Activated CD4-positive, CD25-positive, alpha-beta regulatory T cell (primary cell): ENCODE measurements at regions not wholly inside any gene's neighbourhood (a gene's known extent, or its start where the extent isn't known, plus 50 kb on each side); places are given as distances from the start of the nearest gene placed in this dataset.
"Not testable (repeated sequence)": the region's sequence is repeated elsewhere in the genome, so short reads cannot be mapped to it uniquely, and the experiment has no call there.

Source experiments
- DNase-seq, 4 experiments: peaks; one replicate each; lab custom pipeline; 2025; lab: John Stamatoyannopoulos, UW

GRCh38 chr14:105918496-105919262 lies 392.3 kb downstream of the TMEM121 start:
- no peak for DNase-seq

DNA sequence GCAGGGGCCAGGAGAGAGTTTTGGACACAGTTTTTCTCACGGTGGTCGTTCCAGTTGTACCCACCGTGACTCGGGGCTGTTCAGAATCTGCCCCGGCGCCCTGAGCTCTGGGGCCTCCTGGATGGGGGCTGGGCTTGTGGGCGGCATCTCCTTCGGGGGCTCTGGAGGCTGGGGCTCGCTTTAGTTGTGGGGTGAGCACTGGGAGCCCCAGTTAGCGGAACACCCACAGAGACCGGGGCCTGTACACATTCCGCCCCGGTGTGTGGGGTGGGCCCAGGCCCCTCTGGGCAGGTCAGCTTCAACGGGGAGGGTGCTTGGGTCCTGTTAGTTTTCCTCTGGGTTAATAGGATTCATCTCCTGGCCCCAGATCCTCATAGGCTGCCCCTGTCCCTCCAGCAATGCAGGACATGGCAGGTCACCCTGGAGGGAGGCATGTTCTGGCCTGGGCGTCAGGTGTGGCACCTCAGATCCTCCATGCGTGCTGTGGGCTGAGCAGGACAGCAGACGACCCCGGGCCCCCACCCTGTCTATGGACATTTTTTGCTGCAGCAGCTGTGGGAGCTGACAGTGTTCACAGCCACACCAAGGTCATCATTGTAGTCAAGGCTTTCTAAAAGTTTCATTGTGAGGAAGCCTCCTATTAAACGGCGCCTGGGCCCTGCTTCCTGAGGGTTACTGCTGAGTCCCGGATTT lies 393.2 kb downstream of the TMEM121 start:
- no peak for DNase-seq

DNA sequence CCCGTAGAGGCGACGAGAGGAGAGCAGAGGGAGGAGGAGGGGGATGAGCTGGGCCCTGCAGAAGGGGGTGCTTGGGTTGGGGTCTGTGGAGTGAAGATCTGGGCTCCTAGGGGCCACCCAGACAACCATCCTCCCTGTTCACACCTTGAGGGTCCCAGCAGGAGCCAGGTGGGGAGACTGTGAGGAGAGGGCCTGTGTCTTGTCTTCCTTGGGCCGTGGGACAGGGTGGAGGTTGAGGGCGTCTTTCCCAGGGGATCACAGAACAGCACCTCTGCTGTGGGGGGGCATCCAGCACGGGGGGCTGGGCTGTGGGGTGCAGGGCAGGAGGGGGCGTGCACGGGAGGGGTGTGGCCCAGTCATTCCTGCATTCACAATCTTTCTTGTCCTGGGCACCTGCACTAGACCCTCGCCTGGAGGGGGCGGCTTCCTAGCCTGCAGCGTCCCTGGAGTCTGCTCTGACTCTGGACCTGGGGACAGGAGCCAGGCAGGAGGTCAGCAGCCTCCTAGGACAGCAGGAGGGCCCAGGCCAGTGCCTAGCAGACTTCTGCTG lies 393.8 kb downstream of the TMEM121 start:
- not testable (repeated sequence) for DNase-seq

- not testable (repeated sequence) for DNase-seq
Observed at GRCh38 chr14:105920803-105921755, 394.7 kb downstream of the TMEM121 start.

GRCh38 chr14:105921781-105922180 lies 395.4 kb downstream of the TMEM121 start:
- not testable (repeated sequence) for DNase-seq

GRCh38 chr14:105923520-105924191 lies 397.3 kb downstream of the TMEM121 start:
- not testable (repeated sequence) for DNase-seq

- no peak for DNase-seq
Observed at GRCh38 chr14:105924951-105925591, 398.7 kb downstream of the TMEM121 start.

GRCh38 chr14:105925615-105926372 lies 399.4 kb downstream of the TMEM121 start:
- DNase-seq, result no peak

- DNase-seq, result no peak
Observed at GRCh38 chr14:105926373-105927095, 400.2 kb downstream of the TMEM121 start.

- no peak for DNase-seq
Observed at GRCh38 chr14:105927096-105928060, 401.0 kb downstream of the TMEM121 start.

GRCh38 chr14:105928171-105929111 lies 402.1 kb downstream of the TMEM121 start:
- not testable (repeated sequence) for DNase-seq

GRCh38 chr14:105929327-105930081 lies 403.1 kb downstream of the TMEM121 start:
- DNase-seq, result no peak

- no peak for DNase-seq
Observed at GRCh38 chr14:105930572-105930971, 404.2 kb downstream of the TMEM121 start.

- no peak for DNase-seq
Observed at GRCh38 chr14:105931808-105932483, 405.6 kb downstream of the TMEM121 start.

DNA sequence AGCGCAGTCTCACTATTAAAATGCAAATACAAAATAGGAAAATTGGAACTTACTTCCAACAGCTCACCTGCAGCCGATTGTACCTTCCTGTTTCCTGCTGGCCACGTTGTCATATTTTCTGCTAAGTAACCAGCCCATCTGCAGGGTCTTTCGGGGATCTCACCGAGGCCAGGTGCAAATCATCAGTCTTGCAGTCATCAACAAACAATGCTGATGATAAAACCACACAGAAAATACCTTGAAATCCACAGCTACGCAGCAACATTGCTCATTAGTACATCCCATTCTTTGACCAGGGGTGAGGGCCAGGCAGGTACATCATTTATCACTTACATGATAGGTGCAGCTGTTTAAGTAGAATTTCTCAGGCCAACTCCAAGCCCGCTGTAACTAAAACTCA lies 406.9 kb downstream of the TMEM121 start:
- no peak for DNase-seq

DNA sequence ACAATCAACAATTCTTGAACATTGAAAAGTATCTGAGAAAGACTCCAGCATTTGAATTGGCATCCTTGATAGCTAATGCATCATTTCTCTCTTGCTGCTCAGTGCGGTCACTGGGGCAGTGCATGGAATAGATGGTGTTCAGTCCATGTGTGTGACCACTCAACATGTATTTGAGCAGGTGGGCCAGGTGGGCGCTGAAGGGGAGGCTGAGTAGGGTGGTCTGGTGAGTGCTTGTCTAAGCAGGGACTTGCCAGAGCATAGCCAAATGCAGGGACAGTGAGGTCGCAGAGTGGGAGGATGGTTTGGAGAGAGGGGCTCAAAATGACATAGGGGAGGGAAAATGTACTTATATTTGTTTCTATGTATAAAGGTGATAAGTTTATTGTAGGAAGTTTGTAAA lies 409.0 kb downstream of the TMEM121 start:
- no peak for DNase-seq
